ENCODE measurements at regions not wholly inside any gene's neighbourhood (a gene's known extent, or its start where the extent isn't known, plus 50 kb on each side); places are given as distances from the start of the nearest gene placed in this dataset.

- TF ChIP-seq CTCF (IDR thresholded peaks at IDR 0.05) (no peak), POLR2AphosphoS5 (IDR thresholded peaks at IDR 0.05) (no peak)
Measured at GRCh38 chr12:102642199-102642598, 161.8 kb upstream of the IGF1 start.
